ENCODE measurements at regions not wholly inside any gene's neighbourhood (a gene's known extent, or its start where the extent isn't known, plus 50 kb on each side); places are given as distances from the start of the nearest gene placed in this dataset.

- TF ChIP-seq CTCF (IDR thresholded peaks at IDR 0.05; ENCODE audit: insufficient read depth, low read length) (no peak), POLR2AphosphoS5 (IDR thresholded peaks at IDR 0.05; ENCODE audit: low read depth) (no peak), REST (IDR thresholded peaks at IDR 0.05; ENCODE audit: insufficient replicate concordance, low read depth) (no peak), GABPA (IDR thresholded peaks at IDR 0.05; ENCODE audit: low read depth) (no peak), SPI1 (IDR thresholded peaks at IDR 0.05; ENCODE audit: borderline replicate concordance, low read depth) (no peak)
Observed at GRCh38 chr9:13811876-13812275, 502.1 kb downstream of the NFIB start.
